ENCODE measurements at regions not wholly inside any gene's neighbourhood (a gene's known extent, or its start where the extent isn't known, plus 50 kb on each side); places are given as distances from the start of the nearest gene placed in this dataset.

DNA sequence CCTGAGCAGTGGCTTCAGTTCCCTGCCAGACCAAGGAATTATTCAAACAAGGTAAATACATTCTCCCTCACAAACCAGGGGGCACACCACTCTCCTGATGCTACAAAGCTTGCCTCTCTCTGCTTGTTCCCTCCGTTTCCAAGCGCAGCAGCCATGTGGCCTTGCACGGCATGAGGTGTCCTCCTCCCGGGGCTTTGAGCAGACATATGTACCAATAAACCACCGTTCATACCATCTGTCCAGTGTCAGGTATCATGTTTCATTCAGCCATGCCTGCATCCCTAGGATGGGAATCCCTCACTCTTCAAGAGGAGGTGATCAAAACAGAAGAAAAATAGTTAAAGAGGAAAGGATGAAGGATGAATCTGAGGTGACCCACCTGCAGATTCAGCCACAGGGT, 282.7 kb downstream of the ENC1 start:
- Histone ChIP-seq H3K36me3 (replicated peaks; ENCODE audit: control insufficient read depth, insufficient read depth, low read length) (no peaks in the 10 kb centered on the region), H3K4me3 (ENCODE audit: insufficient read depth, low read depth, low read length) (no peak overlapping the region), H3K27me3 (ENCODE audit: control insufficient read depth, insufficient read depth, low read length) (no peaks in the 10 kb centered on the region)
- DNase-seq, result no peak

DNA sequence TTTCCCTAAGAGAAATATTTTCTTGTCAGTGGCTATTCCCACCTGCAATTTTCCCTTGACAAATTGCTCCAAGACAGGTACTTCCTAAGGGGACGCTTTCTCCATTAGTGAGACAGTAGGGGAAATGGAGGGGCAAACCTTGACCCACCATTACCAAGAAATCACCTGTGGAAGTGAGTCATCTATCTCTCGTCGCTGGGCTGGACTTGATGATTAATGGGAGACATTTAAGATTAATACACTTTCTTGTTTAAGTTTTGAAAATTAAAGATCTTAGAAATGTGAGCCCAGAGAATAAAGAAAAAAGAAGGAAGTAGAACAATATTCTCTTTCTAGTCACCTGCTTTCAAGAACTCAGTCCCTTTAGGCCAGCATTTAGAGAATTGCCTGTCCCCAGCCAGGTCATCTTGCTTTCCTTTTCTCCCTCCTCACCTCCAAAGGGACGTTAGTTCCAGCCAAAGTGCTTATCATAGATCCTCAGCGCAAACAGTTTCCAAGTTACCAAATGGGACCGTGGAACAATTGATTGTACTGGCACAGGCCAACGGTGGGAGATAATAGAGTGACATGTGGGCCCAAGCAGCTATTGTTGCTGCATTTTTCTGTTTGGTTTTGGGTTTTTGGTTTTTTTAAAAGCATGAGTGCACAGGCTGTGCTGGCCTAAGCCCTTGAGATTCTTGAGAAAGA, 284.4 kb downstream of the ENC1 start:
- Histone ChIP-seq H3K27me3 (ENCODE audit: control insufficient read depth, insufficient read depth, low read length) (no peaks in the 10 kb centered on the region), H3K36me3 (replicated peaks; ENCODE audit: control insufficient read depth, insufficient read depth, low read length) (no peaks in the 10 kb centered on the region)
- no peak for DNase-seq

DNA sequence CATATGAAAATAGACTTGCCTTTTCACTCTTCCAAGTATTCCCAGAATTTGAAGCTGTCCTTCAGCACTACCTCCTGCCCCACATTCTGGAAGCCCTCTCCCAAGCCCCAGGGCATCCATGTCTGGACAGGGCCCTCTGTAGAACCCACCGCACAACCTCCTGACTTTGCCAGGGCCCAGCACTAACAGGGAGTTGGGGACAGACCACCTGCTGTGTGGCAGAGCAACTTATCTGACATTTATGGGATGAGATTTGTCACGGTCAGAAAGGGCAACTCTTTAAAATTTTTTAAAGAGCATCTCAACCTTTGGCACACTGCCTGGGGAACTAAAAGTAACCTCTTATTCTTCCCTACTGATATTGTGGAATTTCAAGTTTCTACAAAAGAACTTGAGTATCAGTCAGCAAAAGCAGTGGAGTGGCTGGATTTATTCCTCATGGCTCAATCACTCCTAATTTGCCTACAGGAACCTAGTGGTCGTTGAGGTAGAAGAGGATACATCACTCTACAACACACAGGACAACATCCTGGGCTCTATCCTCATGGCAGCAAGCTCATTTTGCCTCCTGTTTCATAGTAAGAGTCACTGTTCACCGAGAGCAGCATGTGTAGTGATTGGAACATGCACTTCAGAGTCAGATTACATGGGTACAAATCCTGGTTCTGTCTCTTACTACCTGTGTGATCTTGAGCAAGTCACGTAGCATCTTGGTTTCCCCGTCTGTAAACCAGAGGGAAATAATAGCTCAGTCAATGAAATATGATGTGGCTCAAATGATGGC, 285.3 kb downstream of the ENC1 start:
- Histone ChIP-seq H3K36me3 (replicated peaks; ENCODE audit: control insufficient read depth, insufficient read depth, low read length) (no peaks in the 10 kb centered on the region), H3K27me3 (ENCODE audit: control insufficient read depth, insufficient read depth, low read length) (no peaks in the 10 kb centered on the region), H3K4me3 (ENCODE audit: insufficient read depth, low read depth, low read length) (no peak overlapping the region)
- DNase-seq, result no peak

More for the DNA sequence above, 284.4 kb downstream of the ENC1 start:
- no peak overlapping the region for H3K4me3 ChIP-seq (ENCODE audit: insufficient read depth, low read depth, low read length)

DNA sequence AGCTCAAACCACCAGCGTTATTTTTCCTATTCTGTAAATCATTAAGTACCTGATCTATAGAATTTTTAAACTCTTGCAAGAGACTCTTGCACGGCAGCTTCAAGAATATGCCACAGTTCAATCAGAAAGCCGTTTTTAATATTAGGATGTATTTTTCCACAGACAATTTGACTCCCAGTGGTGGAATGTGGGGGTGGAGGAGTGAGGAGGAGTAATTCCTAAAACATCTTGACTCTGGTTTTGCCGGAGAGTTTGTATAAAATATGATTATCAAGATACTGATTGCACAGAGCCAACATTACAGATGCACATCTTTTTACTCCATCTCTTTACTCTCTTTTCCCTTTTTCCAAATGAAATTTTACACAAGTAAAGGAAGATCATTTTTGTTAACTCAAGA, 288.3 kb downstream of the ENC1 start:
- Histone ChIP-seq H3K36me3 (replicated peaks; ENCODE audit: control insufficient read depth, insufficient read depth, low read length) (no peaks in the 10 kb centered on the region), H3K27me3 (ENCODE audit: control insufficient read depth, insufficient read depth, low read length) (no peaks in the 10 kb centered on the region), H3K4me3 (ENCODE audit: insufficient read depth, low read depth, low read length) (no peak overlapping the region)
- no peak for DNase-seq

DNA sequence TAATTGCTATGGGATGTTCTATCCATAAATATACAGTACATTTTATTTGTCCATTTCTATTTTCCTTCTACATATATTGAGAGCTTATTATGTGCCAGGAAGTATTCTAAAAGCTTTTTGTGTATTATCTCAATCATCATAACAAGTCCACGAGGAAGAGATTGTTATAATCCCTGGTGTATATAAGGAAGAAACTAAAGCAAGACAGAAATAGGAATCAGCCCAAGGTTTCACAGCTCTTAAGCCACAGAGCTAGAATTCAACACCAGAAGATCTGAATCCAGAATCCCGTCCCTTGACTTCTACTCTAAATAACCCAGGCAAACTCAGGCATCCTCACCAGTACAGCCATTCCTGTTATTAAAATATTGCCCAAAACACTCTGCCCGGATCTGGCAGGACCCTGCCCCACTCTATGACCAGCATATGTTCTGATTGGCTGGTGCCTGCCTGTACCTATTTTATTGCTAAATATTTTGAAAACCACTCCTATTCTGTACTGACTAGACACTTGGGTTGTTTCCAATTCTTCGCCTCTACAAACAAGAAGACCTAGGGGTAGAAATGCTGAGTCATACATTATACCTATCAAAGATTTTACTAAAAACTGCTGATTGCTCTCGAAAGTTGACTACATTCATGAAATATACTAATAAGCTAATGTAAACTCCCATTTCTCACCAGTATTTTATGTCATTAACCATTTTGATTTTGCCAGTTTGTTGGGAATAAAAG, 297.4 kb downstream of the ENC1 start:
- DNase-seq, result no peak
- no peak overlapping the region for H3K4me3 ChIP-seq (ENCODE audit: insufficient read depth, low read depth, low read length)
- no peaks in the 10 kb centered on the region for H3K36me3 ChIP-seq (replicated peaks; ENCODE audit: control insufficient read depth, insufficient read depth, low read length)
- H3K27me3 ChIP-seq (ENCODE audit: control insufficient read depth, insufficient read depth, low read length), result no peaks in the 10 kb centered on the region

DNA sequence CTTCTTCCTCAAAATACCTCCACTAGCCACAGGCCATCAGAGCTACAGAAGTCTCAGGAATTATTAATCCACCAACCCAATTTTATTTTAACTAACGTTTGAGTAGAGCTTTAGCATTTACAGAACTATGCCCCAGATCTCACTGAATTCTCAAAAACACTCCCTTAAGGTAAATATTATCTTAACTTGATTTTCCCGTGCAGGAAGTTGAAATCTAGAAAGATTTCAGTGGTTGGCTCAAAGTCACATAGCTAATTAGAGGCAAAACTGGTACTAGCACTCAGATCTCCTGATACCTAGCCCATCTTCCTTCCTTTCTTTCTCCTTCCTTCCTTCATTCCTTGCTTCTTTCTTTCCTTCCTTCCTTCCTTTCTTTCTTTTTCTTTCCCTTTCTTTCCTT, 298.3 kb downstream of the ENC1 start:
- no peaks in the 10 kb centered on the region for H3K36me3 ChIP-seq (replicated peaks; ENCODE audit: control insufficient read depth, insufficient read depth, low read length)
- no peaks in the 10 kb centered on the region for H3K27me3 ChIP-seq (ENCODE audit: control insufficient read depth, insufficient read depth, low read length)
- no peak for DNase-seq
- no peak overlapping the region for H3K4me3 ChIP-seq (ENCODE audit: insufficient read depth, low read depth, low read length)

DNA sequence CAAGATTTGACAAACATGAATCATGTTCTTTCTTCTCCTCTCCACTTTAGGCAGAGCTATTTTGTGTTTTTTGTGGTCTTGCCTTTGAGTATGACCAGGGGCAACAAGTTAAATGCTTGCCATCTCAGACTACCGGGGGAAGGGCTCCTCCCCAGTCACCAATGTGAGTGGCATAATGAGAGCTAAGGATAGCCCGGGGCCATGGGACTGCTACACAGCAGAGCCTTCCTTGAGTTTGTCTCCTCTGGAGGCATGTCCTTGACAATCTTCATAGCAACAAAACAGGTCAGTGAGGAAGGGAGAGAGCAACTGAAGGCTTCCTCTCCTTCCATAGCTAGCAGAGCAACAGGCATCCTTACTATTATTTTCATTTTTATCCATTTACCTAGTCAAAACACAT, 299.3 kb downstream of the ENC1 start:
- no peak for DNase-seq
- Histone ChIP-seq H3K27me3 (ENCODE audit: control insufficient read depth, insufficient read depth, low read length) (no peaks in the 10 kb centered on the region), H3K36me3 (replicated peaks; ENCODE audit: control insufficient read depth, insufficient read depth, low read length) (no peaks in the 10 kb centered on the region), H3K4me3 (ENCODE audit: insufficient read depth, low read depth, low read length) (no peak overlapping the region)

DNA sequence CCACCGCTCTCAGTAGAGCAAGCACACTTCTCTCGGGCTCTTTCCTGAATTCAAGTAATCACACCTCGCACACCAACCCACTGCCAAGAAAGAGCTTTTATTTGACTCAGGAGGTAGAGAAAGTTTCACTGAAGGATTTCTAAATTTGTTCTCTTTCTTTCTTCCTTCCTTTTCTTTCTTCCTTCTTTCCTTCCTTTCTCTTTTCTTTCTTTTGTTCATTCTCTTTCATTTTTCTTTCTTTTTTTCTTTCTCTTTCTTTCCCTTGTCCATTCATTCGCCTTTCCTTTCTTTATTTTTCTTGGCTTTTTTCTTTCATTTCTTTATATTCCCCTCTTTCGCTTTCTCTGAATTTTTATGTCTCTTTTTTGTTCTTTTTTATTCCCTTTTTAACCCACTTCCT, 300.1 kb downstream of the ENC1 start:
- H3K36me3 ChIP-seq (replicated peaks; ENCODE audit: control insufficient read depth, insufficient read depth, low read length), result no peaks in the 10 kb centered on the region
- no peak for DNase-seq
- H3K4me3 ChIP-seq (ENCODE audit: insufficient read depth, low read depth, low read length), result no peak overlapping the region
- no peaks in the 10 kb centered on the region for H3K27me3 ChIP-seq (ENCODE audit: control insufficient read depth, insufficient read depth, low read length)

DNA sequence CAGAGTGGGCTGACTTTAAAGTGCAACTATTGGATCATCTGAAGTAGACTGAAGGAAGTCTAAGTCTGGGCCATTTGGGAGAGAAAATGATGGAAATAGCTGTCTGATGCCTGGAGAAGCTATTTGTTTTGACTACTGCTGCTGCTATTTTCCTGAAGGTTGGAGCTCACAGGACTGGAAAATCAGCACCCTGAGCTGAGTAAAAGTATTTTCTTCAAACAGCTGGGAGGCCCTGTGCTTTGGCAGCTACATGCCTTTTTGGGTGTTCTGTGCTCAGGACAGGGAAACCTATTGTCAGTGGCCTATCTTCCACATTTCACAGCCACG, 302.6 kb downstream of the ENC1 start:
- Histone ChIP-seq H3K36me3 (replicated peaks; ENCODE audit: control insufficient read depth, insufficient read depth, low read length) (no peaks in the 10 kb centered on the region), H3K27me3 (ENCODE audit: control insufficient read depth, insufficient read depth, low read length) (no peaks in the 10 kb centered on the region), H3K4me3 (ENCODE audit: insufficient read depth, low read depth, low read length) (no peak overlapping the region)
- DNase-seq, result no peak

DNA sequence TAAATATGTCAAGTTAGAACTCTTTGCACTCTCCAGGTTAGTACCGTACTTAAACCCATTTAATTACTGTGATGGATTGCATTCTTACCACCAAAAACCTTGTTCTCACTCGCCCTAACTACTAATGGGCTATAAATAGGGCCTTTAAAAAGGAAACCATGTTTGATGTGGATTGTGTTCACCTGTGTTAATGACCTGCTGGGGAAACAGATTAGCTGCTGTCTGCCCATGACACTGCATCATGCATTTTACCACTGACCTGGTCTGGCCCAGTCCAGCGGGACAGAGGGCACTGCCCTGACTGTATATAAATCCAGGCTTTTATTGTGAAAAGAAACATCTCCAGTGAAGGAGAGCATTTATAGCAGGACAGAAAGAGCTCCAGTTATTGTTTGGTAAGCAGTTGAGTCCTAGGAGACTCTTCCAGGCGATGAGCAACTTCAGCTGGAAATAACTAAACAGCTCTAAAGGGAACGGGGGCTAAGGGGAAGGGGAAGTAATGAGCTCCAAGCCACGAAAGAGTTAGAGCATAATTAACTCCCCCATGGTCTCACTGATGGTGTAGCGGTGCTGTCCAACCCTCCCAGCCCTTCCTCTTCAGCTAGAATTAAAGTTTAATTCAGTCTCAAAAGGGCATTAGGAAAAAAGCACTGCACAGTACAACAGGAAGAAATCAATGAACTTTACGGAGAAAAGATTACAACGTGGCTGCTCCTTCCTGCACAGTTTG, 303.1 kb downstream of the ENC1 start:
- no peaks in the 10 kb centered on the region for H3K36me3 ChIP-seq (replicated peaks; ENCODE audit: control insufficient read depth, insufficient read depth, low read length)
- H3K4me3 ChIP-seq (ENCODE audit: insufficient read depth, low read depth, low read length), result no peak overlapping the region
- no peaks in the 10 kb centered on the region for H3K27me3 ChIP-seq (ENCODE audit: control insufficient read depth, insufficient read depth, low read length)
- no peak for DNase-seq

DNA sequence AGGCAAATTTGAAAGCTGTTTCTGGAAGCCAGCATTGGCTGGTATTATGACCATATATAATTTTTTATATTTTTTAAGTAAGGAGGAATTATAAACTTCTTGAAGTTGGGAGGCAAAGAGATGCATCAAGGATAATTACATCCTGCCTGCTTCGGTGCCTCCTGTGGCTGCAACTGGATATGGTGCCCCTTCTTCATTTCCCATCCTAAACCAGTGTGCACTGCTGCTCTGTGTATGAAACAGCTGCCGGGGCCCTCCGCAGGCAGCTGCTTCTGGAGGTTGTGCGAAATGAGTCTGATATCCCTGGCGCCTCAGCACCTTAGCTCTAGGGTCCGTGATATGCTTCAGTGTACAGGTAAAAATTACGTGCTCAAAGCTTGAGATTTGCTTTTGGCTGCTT, 304.2 kb downstream of the ENC1 start:
- Histone ChIP-seq H3K4me3 (ENCODE audit: insufficient read depth, low read depth, low read length) (no peak overlapping the region), H3K27me3 (ENCODE audit: control insufficient read depth, insufficient read depth, low read length) (no peaks in the 10 kb centered on the region), H3K36me3 (replicated peaks; ENCODE audit: control insufficient read depth, insufficient read depth, low read length) (no peaks in the 10 kb centered on the region)
- DNase-seq, result peak; percentile 28

DNA sequence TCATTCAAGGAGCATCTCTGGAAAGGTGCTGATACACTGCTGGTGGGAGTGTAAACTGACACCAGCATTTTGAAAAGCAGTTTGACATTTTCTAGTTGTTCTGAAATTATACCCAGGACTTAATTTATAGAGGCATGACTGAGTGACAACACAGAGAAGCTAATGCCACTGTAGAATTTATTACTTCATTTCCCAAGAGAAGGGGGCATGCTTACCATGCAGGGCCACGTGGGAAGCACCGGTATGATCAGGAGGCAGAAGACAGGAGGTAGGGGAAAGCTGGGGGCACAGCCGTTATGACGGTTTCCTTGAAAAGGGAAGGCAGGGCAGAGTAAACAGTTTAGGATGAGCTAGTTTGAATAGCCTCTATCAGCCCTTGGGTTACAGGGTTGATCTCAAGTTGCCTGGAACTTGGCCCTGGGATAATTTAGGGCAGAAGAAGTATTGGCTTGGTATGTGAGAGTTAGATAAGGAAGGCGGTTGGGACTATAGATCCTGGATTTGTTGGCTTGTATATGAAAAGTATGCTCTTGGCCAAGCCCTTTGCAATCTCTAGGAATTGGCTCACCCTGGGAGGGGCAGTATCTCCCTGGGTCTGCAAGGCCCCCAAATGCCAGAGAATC, 305.7 kb downstream of the ENC1 start:
- Histone ChIP-seq H3K36me3 (replicated peaks; ENCODE audit: control insufficient read depth, insufficient read depth, low read length) (no peaks in the 10 kb centered on the region), H3K27me3 (ENCODE audit: control insufficient read depth, insufficient read depth, low read length) (no peaks in the 10 kb centered on the region), H3K4me3 (ENCODE audit: insufficient read depth, low read depth, low read length) (no peak overlapping the region)
- no peak for DNase-seq

DNA sequence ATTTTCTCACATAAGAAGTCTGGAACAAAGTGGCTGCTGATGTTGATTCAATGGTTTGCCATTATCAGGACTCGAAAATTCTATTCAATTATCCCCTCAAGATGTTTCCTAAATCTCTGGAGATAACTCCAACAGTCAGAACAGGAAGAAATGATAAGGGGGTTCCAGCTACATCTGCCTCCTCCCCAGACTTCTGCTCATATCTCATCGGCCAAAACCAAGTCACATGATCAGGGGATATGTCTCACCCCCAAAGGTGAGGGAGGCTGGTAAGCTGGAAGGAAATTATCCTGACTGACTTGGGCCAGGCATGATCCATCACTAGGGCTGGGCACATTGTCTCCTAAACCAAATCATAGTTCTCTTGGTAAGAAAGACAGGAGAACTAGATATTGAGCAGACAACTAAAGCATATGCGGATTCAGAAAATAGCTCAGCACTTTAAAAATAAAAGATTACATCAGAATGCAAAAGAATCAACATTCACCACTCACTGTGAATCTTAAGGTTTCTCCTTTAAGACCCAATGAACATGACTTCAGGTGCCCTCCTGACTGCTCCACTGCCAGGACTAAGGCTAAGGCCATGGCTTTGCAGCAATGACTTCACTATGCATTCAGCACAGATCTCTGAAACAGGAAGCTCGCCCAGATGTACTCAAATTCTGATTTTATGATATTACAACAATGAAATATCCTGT, 306.3 kb downstream of the ENC1 start:
- Histone ChIP-seq H3K4me3 (ENCODE audit: insufficient read depth, low read depth, low read length) (no peak overlapping the region), H3K36me3 (replicated peaks; ENCODE audit: control insufficient read depth, insufficient read depth, low read length) (no peaks in the 10 kb centered on the region), H3K27me3 (ENCODE audit: control insufficient read depth, insufficient read depth, low read length) (no peaks in the 10 kb centered on the region)
- no peak for DNase-seq

DNA sequence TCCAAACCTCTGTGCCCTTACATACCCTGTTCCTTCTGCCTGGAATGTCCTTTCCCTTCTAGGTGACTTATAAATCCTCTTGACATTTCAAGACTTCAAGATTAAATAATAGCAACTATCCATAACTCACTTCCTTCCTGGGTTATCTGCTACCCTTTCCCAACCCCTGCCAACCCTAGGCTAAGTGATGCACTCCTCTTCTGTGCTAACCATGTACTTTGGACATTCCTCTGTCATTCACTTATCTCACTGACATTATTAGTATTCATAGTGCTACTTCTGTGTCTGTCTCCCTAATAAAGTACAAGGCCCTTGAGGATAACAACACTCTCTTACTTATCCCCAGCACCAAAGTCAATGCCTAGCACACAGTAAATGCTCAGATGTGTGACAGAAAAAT, 307.1 kb downstream of the ENC1 start:
- Histone ChIP-seq H3K27me3 (ENCODE audit: control insufficient read depth, insufficient read depth, low read length) (no peaks in the 10 kb centered on the region), H3K4me3 (ENCODE audit: insufficient read depth, low read depth, low read length) (no peak overlapping the region), H3K36me3 (replicated peaks; ENCODE audit: control insufficient read depth, insufficient read depth, low read length) (no peaks in the 10 kb centered on the region)
- no peak for DNase-seq
